Upper lobe of right lung (tissue), 1 donor: ENCODE measurements at regions not wholly inside any gene's neighbourhood (a gene's known extent, or its start where the extent isn't known, plus 50 kb on each side); places are given as distances from the start of the nearest gene placed in this dataset.

ENCODE experiments used
- ATAC-seq: fragments of 200-7000 bp; cut with Tn5 transposase; one replicate; pipeline ENCODE4 v1.9.1; 2020; ENCODE audit warnings: mild to moderate bottlenecking, moderate library complexity
- DNase-seq: peaks from one replicate; pipeline ENCODE4 v3.0.0-alpha.2; 2020
- H3K27ac ChIP-seq: fragments of 200-600 bp; one replicate; pipeline ENCODE4 v1.8.0; 2022
- H3K27me3 ChIP-seq: fragments of 200-600 bp; one replicate; pipeline ENCODE4 v1.8.0; 2022; ENCODE audit warnings: mild to moderate bottlenecking
- H3K36me3 ChIP-seq: fragments of 200-600 bp; one replicate; pipeline ENCODE4 v1.8.0; 2022
- H3K4me1 ChIP-seq: fragments of 200-600 bp; one replicate; pipeline ENCODE4 v1.8.0; 2022
- H3K4me3 ChIP-seq: fragments of 200-600 bp; one replicate; pipeline ENCODE4 v1.8.0; 2022; ENCODE audit warnings: mild to moderate bottlenecking
- H3K9me3 ChIP-seq: fragments of 200-600 bp; one replicate; pipeline ENCODE4 v1.8.0; 2022
- CTCF ChIP-seq: fragments of 200-600 bp; IDR thresholded peaks from one replicate; pipeline ENCODE4 v1.8.0; 2022; ENCODE audit warnings: antibody characterized with exemption
- intact Hi-C: fragments of 100-400 bp; cut with DNase I; formaldehyde crosslinking; loops from one replicate; pipeline ENCODE4 v1.11.0; 2022
- donor health status: DM: no; HTN: yes; CAD: no; lungs with severe emphysema.

GRCh38 chr2:175373729-175374128 lies 192.2 kb upstream of the ATP5MC3 start:
- no peaks in the 10 kb centered on the region for H3K27me3 ChIP-seq
- no peak for ATAC-seq
- H3K4me3 ChIP-seq, result no peak overlapping the region
- no peak for DNase-seq
- TF ChIP-seq CTCF, result no peak
- H3K27ac ChIP-seq, result no peak overlapping the region
- no peaks in the 10 kb centered on the region for H3K9me3 ChIP-seq
- H3K36me3 ChIP-seq, result no peaks in the 10 kb centered on the region
- H3K4me1 ChIP-seq, result no peaks in the 10 kb centered on the region
- intact Hi-C loops, result no loop called here

GRCh38 chr2:175372704-175373701 lies 191.5 kb upstream of the ATP5MC3 start:
- intact Hi-C loops, result no loop called here
- Histone ChIP-seq H3K27me3 (no peaks in the 10 kb centered on the region), H3K36me3 (no peaks in the 10 kb centered on the region), H3K4me1 (no peaks in the 10 kb centered on the region), H3K9me3 (no peaks in the 10 kb centered on the region), H3K27ac (no peak overlapping the region), H3K4me3 (no peak overlapping the region)
- no peak for TF ChIP-seq CTCF
- no peak for DNase-seq
- ATAC-seq, result peak; percentile 38

GRCh38 chr2:175371378-175371777 lies 189.9 kb upstream of the ATP5MC3 start:
- ATAC-seq (no peak), DNase-seq (no peak)
- no peaks in the 10 kb centered on the region for H3K27me3 ChIP-seq
- no peak overlapping the region for H3K4me3 ChIP-seq
- no peak for TF ChIP-seq CTCF
- no peaks in the 10 kb centered on the region for H3K9me3 ChIP-seq
- H3K4me1 ChIP-seq, result no peaks in the 10 kb centered on the region
- no peak overlapping the region for H3K27ac ChIP-seq
- H3K36me3 ChIP-seq, result no peaks in the 10 kb centered on the region
- intact Hi-C loops, result no loop called here

DNA sequence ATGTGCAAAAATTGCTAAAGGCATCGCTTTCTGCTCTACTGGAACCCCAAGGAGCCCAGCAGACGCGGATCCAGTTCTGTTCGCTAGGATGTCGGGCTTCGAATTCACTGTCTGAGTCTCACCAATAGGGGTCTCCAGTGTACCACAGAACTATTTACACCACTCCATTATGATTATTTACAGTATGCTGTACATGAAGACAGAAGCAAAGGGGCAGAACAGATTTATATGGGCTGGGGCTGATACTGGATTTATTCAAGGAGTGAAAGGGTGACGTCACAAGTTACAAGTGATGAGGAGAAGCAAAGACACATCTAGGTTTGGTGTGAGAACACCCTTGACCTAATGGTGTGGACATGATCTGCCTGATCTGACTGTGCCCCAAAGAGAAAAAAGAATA lies 185.3 kb upstream of the ATP5MC3 start:
- H3K4me3 ChIP-seq, result no peak overlapping the region
- DNase-seq (no peak), ATAC-seq (peak; percentile 81)
- intact Hi-C loops, result no loop called here
- no peaks in the 10 kb centered on the region for H3K9me3 ChIP-seq
- H3K36me3 ChIP-seq, result no peaks in the 10 kb centered on the region
- no peaks in the 10 kb centered on the region for H3K4me1 ChIP-seq
- H3K27me3 ChIP-seq, result peaks cover 4% of the 10 kb centered on the region
- peak; percentile 68 for TF ChIP-seq CTCF
- H3K27ac ChIP-seq, result no peak overlapping the region

- intact Hi-C loops, result no loop called here
- Histone ChIP-seq H3K4me1 (no peaks in the 10 kb centered on the region), H3K4me3 (no peak overlapping the region), H3K9me3 (no peaks in the 10 kb centered on the region), H3K36me3 (no peaks in the 10 kb centered on the region), H3K27me3 (peaks cover 4% of the 10 kb centered on the region), H3K27ac (no peak overlapping the region)
- DNase-seq, result no peak
- TF ChIP-seq CTCF, result no peak
- ATAC-seq, result no peak
Measured at GRCh38 chr2:175363699-175364098, 182.2 kb upstream of the ATP5MC3 start.
